GM21390 (cell line): ENCODE measurements at regions not wholly inside any gene's neighbourhood (a gene's known extent, or its start where the extent isn't known, plus 50 kb on each side); places are given as distances from the start of the nearest gene placed in this dataset.
A peak's percentile ranks its signal among the peaks of the same experiment; 100 is the strongest.

Source experiments
- ATAC-seq: cut with Tn5 transposase; IDR thresholded peaks from one replicate; pipeline ENCODE4 v1.9.1; 2021; ENCODE audit not compliant: unreplicated experiment

DNA sequence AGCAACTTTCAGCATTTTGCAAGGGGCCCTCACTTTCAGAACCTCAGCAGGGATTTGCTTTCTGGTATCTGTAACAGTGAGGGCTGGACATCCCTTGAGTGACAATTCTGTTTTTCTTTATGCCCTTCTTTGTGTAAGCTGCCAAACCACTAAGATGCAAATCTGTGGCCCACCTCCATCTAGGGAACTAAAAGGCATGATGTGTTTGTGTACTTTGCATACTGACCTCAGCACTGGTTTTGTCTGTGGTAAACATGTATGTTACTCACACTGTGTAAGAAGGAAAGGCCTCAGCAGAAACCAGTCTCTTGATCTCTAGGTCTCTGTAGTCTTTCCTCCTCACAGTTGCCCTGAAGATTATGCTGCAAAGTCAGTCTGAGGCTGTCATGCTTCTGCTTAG, 396.6 kb upstream of the DYNLRB2 start:
- peak; percentile 100 for ATAC-seq

DNA sequence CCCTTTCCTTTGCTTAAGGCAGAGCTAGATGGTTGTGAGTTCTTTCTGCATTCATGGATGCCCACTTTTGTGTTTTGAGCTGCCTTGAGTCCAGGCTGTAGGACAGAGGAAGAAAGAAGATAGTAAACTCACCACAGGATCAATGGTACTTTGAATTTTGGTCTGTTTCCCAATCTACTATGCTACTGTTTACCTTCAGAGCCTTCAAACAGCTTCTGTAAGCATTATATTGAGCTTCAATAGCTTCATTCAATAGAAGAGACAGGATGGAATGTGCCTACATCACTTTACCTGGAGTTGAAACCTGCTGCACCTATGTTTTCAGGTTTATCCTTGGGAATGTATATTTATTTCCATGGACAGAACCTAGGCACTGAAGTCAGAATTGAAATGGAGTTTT, 397.9 kb upstream of the DYNLRB2 start:
- no peak for ATAC-seq

DNA sequence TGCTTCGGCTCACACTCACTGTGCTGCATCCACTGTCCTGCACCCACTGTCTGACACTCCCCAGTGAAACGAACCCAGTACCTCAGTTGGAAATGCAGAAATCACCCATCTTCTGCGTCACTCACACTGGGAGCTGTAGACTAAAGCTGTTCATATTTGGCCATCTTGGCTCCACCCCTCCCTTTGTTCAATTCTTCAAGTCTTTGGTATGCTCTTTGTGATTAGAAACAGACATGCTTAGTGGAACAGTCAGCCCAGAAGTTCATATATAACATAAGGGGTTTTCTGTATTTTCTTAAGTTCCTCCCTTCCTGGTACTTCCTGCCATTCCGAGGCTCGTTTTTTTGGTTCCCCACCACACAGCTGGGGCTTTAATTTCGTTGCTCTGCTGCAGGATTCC, 398.5 kb upstream of the DYNLRB2 start:
- no peak for ATAC-seq

DNA sequence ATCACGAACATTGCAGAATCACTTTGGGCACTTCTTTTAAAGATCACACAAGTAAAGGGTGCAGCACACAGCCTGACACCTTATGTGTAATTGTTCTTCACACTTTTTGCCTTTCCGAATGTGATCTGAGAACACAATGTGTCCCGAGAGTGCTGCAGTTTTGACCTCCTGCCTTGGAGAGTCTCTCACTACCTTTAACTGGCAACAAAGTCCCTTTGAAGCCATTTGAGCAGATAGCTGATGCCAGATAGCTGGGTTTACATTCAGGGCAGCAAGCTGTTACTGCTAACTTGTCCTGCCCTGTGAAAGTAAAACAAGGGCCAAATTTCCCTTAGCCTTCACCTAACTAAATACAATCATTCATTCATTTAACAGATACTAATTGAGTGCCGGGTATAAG, 411.0 kb upstream of the DYNLRB2 start:
- no peak for ATAC-seq

DNA sequence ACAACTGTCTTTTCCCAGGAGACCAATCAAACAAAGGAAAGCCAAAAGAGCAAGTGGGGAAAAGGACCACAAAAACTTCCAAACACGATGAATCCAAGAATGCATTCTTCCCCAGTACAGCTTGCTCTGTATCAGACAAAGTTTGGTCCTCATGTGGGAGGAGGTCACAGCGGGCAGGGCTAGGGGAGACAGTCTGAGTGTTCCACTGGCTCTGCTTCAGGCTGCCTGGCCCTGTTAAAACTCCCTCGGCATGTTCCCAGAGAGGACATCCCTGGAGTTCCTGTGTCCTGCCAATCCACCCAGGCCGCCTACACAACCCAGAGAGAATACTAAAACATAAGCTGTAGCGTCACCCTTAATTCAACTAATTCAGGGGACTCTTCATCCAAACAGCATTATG, 415.1 kb upstream of the DYNLRB2 start:
- ATAC-seq = no peak

DNA sequence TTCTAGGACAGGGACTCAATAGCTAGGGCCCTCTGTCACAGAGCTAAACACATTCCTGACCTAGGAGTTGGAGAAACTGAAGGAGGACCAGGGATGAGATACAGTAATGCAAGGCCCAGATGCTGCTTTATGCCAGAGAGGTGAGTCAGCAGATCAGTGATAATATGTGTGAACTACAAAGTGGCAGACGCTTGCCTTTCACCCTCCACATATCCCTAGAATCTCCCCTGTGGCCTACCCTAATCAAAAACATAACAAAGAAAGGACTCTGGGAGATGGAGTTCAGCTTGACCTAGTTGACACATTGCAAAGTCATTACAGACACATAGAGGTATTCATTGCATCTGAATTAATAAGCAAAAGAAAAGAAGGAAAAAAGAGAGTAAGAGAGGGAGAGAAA, 417.6 kb upstream of the DYNLRB2 start:
- ATAC-seq = no peak

DNA sequence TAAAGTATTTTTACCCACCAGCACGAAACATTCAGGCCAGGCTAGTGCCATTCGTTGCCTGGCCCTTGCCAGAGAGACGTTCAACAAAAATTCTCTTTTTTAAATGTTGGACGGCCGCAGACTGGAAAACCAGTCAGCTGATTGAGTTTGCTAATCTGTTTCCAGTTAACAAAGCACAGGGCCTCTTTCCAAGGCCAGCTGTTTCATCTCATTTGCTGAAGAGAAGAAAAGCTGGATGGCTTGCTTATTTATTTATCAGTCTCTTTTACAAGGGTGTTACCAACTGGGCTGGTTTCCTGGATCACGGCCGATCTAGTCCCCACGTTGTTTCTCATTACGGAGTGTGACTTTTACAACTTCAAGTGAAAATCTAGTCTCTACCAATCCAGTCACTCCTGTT, 418.7 kb upstream of the DYNLRB2 start:
- ATAC-seq = no peak

DNA sequence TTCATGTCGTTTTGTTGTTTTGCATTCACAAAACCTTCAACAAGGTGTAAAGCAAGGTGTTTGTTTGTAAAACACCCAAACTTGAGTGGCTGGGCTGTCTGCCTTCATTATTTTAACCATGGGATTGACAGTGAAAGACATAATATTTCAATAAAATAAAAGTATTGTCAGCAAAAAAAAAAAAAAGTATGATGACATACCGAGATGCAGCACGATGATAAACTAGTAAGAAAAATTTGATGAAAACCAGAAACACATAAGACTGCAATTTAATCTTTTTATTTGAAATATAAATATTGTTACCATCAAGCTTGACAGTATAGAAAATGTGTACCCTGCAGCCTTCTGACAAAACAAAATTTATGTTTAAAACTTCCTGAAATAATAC, 419.3 kb upstream of the DYNLRB2 start:
- no peak for ATAC-seq

DNA sequence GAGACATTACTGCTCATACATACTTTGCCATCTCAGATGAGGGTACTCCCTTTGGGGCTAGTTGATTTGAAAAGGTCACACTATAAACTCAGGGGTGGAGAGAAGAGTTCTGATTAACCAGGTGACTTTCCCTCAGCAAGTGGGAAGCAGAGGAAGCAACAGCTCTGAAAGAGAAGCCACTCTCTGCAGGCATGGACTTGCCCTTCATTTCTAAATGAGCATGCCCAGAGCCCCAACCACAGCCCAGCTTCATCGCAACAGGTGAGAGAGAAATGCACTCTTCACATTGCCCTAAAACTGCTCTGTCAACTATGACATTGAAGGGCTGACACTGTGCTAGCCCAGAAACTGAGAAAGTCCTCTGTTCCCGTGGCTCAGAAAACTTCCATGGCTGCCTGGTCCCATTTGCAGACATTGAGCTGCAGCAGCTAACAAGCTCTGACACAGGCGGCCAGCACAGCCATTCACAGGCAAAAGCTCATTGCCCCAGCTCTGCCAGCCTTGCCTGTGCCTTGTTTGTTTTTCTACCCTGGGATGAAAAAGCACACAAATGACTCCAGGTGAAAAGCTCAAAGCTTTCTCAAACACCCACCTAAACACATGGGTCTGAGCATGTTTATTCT, 419.8 kb upstream of the DYNLRB2 start:
- ATAC-seq = no peak

DNA sequence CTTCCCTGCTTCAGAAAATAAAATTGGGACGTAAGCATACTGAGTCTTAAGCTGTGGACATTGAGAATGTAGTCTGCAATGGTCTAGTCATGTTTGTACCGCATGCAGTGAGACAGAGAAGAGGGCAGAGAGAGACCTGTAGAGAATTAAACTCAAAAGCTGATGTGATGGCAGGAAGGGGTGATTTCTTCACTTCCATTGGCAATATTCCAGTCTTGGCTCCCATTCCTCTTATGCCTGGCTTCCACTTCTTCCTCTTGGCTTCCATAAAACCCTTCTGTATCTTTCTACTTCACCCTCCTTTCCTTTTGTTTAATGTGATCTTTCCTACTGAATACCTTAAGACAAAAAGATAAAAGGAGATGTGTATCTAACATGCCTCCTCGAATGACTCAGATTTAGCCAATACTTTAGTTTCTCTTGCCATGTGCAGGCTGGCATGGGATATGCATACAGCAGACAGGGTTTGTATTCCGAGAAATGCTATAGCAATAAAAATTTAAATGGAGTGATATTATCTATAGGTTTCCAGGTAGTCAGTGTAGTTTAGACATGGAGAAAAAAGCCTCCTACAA, 423.1 kb upstream of the DYNLRB2 start:
- ATAC-seq = no peak

DNA sequence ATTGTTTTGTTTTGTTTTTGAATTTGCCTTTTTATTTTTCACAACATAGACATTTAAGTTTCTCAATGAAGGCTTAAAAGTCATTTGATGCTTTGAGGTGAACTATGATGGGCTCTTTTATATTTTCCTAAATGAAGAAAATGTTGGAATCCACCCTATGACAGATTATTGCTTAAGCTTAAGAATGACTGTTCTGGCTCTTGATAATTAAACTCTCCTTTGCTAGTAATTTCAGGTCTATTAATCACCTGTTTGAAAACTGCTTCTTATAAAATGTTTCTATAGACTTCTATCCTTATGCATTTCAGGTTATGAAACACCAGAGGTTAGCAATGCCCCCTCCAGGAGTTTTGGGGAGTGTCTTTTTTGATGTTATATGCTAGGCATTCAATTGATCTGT, 424.1 kb upstream of the DYNLRB2 start:
- no peak for ATAC-seq

DNA sequence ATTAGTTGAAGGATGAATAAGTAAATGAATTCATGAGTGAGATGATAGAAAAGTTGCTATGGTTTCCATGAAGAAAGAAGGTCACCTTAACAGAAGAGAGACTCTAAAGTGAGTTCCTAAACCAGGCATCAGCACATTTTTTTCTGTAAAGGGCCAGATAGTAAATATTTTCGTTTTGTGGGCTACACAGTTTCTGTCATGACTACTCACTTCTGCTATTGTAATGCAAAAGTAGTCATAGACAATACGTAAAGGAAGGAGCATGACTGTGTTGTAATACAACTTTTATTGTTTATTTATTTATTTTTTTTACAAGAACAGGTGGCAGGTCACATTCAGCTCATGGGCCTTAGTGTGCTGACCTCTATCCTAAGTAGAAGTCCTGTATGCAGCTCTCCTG, 426.1 kb upstream of the DYNLRB2 start:
- peak; percentile 82 for ATAC-seq

DNA sequence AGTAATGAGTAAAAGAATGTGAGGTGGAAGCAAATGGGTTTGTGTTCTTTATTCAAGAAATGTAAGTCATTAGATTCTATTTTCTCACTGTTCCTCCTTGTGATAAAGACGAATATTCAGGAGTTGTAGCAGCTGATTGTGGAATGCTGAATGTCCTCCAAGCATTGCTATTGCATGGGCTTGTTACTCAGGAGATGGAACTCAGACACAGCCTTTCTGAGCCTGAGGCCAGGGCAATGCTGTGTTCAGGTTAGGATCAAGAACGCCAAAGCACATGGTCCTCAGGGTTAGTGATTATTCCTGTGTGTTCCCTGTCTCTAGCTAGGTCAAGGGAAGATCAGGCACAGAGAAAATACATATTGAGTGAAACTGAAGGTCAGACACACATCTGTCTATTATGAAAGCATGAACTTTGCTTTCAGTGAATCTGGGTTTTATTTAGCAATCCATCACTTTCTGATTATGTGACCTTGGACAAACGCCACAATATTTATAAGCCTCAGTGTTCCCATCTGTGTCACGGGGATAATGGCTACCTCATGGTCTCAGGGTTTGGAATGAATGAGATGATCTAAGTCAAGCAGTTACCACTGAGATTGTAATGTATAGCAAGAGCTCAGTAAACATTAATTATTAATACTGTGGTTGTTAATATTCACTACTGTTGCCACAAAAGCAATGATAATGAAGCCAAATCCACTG, 426.8 kb upstream of the DYNLRB2 start:
- ATAC-seq = no peak

DNA sequence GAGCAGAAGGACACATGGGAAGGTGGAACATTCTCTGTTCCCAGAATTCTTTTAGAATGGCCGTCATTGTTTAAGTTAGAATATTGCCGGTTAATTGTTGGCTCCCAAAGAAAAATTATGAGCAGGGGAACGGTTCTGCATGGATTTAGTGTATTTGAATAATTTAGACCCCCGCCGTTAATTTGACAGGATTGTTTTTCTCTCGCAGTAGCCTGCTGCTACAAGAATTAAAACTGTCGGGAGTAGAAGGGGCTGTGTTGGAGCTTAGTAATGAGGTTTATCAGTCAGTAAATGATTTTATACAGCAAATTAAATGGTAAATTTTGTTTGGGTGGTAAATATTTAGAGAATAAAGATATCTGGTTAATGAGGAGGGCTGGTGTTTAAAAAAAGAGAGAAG, 431.2 kb upstream of the DYNLRB2 start:
- no peak for ATAC-seq

DNA sequence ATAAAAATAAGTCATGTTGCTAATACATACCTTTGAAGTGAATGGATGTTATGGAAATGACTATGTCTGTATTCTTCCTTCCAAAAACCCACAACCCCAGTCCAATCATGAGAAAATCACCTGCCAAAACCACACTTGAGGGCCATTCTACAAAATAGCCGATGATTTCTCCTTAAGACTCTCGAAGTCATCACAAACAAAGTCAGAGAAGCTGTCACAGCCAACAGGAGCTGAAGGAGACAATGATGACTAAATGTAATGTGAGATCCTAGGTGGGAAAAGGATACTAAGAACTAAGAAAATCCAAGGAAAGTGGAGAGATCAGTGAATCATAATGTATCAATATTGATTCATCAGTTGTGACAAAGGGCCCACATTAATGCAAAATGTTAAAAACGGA, 432.9 kb upstream of the DYNLRB2 start:
- no peak for ATAC-seq

DNA sequence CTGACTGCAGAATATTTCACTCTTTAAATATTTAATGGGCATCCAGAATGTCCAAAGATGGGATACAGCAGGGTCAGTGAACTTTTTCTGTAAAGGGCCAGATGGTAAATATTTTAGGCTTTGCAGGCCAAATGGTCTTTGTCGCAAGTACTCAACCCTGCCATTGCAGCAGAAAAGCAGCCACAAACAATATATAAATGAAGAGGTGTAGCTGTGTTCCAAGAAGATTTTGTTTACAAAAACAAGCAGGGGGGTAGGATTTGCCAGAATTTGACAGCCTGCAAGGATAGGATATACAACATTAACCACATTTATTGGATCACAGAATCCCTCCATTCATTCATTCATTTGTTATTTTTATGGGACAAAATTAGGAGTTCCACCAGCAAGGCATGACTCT, 435.0 kb upstream of the DYNLRB2 start:
- no peak for ATAC-seq

DNA sequence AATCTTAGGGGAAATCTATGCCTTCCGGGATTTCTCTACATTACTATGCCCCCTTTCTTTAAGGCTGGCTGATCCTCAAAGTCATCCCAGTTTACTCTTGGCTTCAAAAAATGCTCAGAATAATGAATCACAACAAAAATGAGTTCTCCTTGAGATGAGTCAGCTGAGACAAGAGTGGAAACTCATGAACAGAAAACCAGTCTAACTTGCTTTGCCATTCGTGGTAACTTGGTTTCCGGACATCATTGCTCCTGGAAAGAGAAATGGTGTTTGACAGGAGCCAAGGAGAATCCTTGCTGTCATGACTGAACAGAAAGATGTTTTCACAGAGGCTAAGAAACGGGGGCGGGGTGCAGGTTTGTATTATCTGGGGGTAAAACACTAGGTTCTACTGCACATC, 435.6 kb upstream of the DYNLRB2 start:
- no peak for ATAC-seq

DNA sequence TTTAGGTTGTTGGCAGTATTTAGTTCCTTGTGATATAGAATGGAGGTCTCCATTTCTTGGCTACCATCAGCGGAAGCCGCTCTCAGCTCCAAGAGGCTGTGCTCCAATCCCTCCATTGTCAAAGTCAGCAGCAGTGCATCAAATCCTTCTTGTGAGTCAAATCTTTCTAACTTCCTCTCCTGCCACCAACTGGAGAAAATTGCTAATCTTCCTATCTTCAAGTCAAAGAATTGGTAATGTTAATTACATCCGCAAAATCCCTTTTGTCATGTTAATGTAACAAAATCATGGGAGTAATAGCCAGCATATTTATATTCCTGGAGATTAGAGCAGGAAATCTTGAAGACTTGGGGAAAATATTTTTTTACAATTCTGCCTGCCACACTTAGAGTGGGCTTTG, 436.4 kb upstream of the DYNLRB2 start:
- ATAC-seq = no peak

DNA sequence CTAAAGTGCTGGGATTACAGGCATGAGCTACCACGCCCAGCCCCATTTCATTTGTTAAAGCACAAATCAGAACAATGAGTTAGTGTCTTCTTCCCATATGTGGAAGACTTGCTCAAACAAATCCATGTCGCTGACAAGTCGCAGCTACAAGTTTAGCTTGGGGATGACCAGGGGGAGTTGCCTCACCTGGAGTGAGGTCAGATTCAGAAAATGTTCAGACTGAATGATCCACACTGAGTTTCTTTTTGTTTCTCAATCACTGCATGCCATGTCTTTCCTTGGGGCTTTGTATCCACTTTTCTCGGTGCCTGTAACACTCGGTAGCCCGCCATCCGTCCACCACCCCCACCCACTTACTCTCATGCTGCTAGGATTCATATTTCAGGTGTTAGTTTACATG, 437.3 kb upstream of the DYNLRB2 start:
- no peak for ATAC-seq

DNA sequence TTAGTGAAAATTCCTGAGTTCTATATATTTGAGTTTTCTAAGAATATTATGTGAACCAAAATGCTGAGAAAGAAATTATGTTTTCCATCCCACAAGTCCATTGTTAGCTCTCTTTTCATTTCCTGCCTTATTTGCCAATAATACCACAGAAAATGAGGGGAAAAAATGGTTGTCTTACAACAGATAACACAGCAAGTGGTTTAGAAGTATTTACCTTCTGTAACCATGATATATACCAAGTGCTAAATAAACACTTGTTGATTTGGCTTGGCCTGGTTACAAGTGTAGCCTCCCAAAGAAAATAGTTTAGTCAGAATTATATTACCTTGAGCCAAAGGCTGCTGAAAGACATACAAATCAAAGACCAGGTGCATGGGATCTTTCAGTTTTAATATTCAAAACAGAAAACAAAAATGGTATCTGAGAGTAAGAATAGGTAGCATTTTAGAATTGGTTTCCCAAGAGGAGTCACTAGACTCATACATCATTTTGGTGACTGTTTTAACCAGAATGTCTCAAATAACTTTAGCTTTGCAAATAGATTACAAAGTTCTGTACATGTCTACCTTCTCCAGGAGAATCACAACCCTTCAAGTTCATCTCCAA, 439.8 kb upstream of the DYNLRB2 start:
- no peak for ATAC-seq

DNA sequence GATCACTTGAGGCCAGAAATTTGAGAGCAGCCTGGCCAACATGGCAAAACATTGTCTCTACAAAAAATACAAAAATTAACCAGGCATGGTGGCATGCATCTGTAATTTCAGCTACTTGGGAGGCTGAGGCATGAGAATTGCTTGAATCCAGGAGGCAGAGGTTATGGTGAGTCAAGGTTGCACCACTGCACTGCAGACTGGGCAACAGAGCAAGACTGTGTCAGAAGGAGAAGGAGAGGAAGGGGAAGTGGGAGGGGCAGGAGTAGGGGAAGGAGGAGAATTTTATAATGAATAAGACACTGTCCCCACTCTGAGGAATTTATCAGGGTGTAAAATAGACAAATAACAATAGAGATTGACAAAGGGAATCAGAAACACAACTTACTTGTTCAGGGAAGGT, 440.6 kb upstream of the DYNLRB2 start:
- ATAC-seq = no peak

DNA sequence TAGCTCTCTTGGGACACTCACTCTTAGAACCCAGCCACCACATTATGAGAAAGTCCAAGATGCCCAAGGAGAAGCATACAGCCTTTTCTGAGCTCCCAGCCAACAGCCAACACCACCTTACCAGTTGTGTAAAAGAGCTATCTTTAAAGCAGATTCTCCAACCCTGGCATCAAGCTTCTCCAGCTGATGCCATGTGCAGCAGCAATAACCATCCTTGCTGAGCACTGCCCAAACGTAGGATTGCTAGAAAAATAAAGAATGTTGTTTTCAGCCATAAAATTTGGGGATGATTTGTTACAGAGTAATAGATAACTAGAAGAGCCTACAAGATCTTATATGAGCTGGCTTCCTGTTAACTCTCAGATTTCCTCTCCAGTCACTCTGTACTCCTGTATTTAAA, 443.7 kb upstream of the DYNLRB2 start:
- ATAC-seq = no peak
